ENCODE measurements at regions not wholly inside any gene's neighbourhood (a gene's known extent, or its start where the extent isn't known, plus 50 kb on each side); places are given as distances from the start of the nearest gene placed in this dataset.

DNA sequence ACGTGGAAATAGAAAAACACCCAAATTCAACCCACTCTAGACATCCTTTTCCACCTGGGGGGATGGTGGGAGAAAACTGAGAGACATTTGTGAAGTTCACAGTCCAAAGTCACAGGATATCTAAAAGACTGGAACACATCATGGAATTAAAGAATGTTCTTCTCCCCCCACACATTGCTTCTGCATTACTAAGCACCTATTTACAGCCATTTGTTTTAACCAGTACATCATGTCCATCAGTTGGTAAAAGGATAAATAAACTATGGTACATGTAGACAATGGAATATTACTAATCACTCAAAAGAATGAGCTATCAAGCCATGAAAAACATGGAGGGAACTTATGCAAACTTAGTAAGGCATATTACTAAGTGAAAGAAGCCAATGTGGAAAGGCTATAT is 185.5 kb upstream of the ANXA10 start:
- no peak for TF ChIP-seq POLR2A (IDR thresholded peaks at IDR 0.05)
- TF ChIP-seq, protein P1, sequence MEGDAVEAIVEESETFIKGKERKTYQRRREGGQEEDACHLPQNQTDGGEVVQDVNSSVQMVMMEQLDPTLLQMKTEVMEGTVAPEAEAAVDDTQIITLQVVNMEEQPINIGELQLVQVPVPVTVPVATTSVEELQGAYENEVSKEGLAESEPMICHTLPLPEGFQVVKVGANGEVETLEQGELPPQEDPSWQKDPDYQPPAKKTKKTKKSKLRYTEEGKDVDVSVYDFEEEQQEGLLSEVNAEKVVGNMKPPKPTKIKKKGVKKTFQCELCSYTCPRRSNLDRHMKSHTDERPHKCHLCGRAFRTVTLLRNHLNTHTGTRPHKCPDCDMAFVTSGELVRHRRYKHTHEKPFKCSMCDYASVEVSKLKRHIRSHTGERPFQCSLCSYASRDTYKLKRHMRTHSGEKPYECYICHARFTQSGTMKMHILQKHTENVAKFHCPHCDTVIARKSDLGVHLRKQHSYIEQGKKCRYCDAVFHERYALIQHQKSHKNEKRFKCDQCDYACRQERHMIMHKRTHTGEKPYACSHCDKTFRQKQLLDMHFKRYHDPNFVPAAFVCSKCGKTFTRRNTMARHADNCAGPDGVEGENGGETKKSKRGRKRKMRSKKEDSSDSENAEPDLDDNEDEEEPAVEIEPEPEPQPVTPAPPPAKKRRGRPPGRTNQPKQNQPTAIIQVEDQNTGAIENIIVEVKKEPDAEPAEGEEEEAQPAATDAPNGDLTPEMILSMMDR (IDR thresholded peaks at IDR 0.05 in 8 of 11, conservative IDR thresholded peaks at IDR 0.05 in 3 of 11) = no peak

Measured in spleen (tissue), 7 donors.